ENCODE measurements at regions not wholly inside any gene's neighbourhood (a gene's known extent, or its start where the extent isn't known, plus 50 kb on each side); places are given as distances from the start of the nearest gene placed in this dataset.
A peak's percentile ranks its signal among the peaks of the same experiment; 100 is the strongest.

- intact Hi-C loops (cut with DNase I, micrococcal nuclease) = no loop called here
- ATAC-seq = peak; percentile 70
- peak in 1 of 2 donors; percentile 2 for DNase-seq
Measured at GRCh38 chr1:90650401-90650800, 66.7 kb downstream of the BARHL2 start.

GRCh38 chr1:90640325-90640724, 76.8 kb downstream of the BARHL2 start:
- DNase-seq (no peak), ATAC-seq (no peak)
- intact Hi-C loops (cut with DNase I, micrococcal nuclease) = no loop called here

GRCh38 chr1:90622666-90623065, 94.4 kb downstream of the BARHL2 start:
- DNase-seq (no peak), ATAC-seq (no peak)
- intact Hi-C loops (cut with DNase I, micrococcal nuclease) = no loop called here

- intact Hi-C loops (cut with DNase I, micrococcal nuclease) = no loop called here
- no peak for ATAC-seq
Measured at GRCh38 chr1:90621986-90622385, 95.1 kb downstream of the BARHL2 start.

GRCh38 chr1:90616395-90616794, 100.7 kb downstream of the BARHL2 start:
- ATAC-seq (no peak), DNase-seq (peak in 1 of 2 donors; percentile 3)
- intact Hi-C loops (cut with DNase I, micrococcal nuclease) = no loop called here

More at GRCh38 chr1:90621986-90622385, 95.1 kb downstream of the BARHL2 start:
- DNase-seq = no peak

GRCh38 chr1:90614872-90615271, 102.2 kb downstream of the BARHL2 start:
- no peak for DNase-seq
- intact Hi-C loops (cut with DNase I, micrococcal nuclease) = no loop called here
- no peak for ATAC-seq

- DNase-seq (no peak), ATAC-seq (no peak)
- intact Hi-C loops (cut with DNase I, micrococcal nuclease) = no loop called here
Measured at GRCh38 chr1:90613371-90613770, 103.7 kb downstream of the BARHL2 start.

- ATAC-seq (no peak), DNase-seq (no peak)
- intact Hi-C loops (cut with DNase I, micrococcal nuclease) = no loop called here
Measured at GRCh38 chr1:90612033-90612432, 105.1 kb downstream of the BARHL2 start.

- no peak for ATAC-seq
- intact Hi-C loops (cut with DNase I, micrococcal nuclease) = no loop called here
- no peak for DNase-seq
Measured at GRCh38 chr1:90607736-90608135, 109.4 kb downstream of the BARHL2 start.

GRCh38 chr1:90605070-90605469, 112.0 kb downstream of the BARHL2 start:
- ATAC-seq (no peak), DNase-seq (no peak)
- intact Hi-C loops (cut with DNase I, micrococcal nuclease) = no loop called here

- intact Hi-C loops (cut with DNase I, micrococcal nuclease) = no loop called here
- ATAC-seq (peak; percentile 99), DNase-seq (no peak)
Measured at GRCh38 chr1:90593312-90593711, 123.8 kb downstream of the BARHL2 start.

GRCh38 chr1:90591970-90592356, 125.1 kb downstream of the BARHL2 start:
- no peak for ATAC-seq
- DNase-seq = no peak
- intact Hi-C loops (cut with DNase I, micrococcal nuclease) = no loop called here

GRCh38 chr1:90591355-90591969, 125.6 kb downstream of the BARHL2 start:
- intact Hi-C loops (cut with DNase I, micrococcal nuclease) = no loop called here
- ATAC-seq (no peak), DNase-seq (no peak)

GRCh38 chr1:90580176-90580575, 136.9 kb downstream of the BARHL2 start:
- peak; percentile 98 for ATAC-seq
- intact Hi-C loops (cut with DNase I, micrococcal nuclease) = no loop called here

GRCh38 chr1:90579212-90579802, 137.8 kb downstream of the BARHL2 start:
- intact Hi-C loops (cut with DNase I, micrococcal nuclease) = no loop called here
- no peak for DNase-seq
- peak; percentile 80 for ATAC-seq

More at GRCh38 chr1:90580176-90580575, 136.9 kb downstream of the BARHL2 start:
- DNase-seq = peak; percentile 46 to 52

GRCh38 chr1:90574692-90575370, 142.3 kb downstream of the BARHL2 start:
- DNase-seq = no peak
- intact Hi-C loops (cut with DNase I, micrococcal nuclease) = no loop called here
- no peak for ATAC-seq

- intact Hi-C loops (cut with DNase I, micrococcal nuclease) = no loop called here
- peak; percentile 96 for ATAC-seq
Measured at GRCh38 chr1:90573736-90574135, 143.4 kb downstream of the BARHL2 start.

GRCh38 chr1:90572446-90572845, 144.7 kb downstream of the BARHL2 start:
- intact Hi-C loops (cut with DNase I, micrococcal nuclease) = no loop called here
- ATAC-seq (no peak), DNase-seq (no peak)

More at GRCh38 chr1:90573736-90574135, 143.4 kb downstream of the BARHL2 start:
- no peak for DNase-seq

- DNase-seq (no peak), ATAC-seq (no peak)
- intact Hi-C loops (cut with DNase I, micrococcal nuclease) = no loop called here
Measured at GRCh38 chr1:90568436-90568835, 148.7 kb downstream of the BARHL2 start.

- DNase-seq (no peak), ATAC-seq (no peak)
- intact Hi-C loops (cut with DNase I, micrococcal nuclease) = no loop called here
Measured at GRCh38 chr1:90564164-90564563, 152.9 kb downstream of the BARHL2 start.

Measured in left colon (tissue), 2 donors.